HCT116 (cell line): ENCODE measurements at regions not wholly inside any gene's neighbourhood (a gene's known extent, or its start where the extent isn't known, plus 50 kb on each side); places are given as distances from the start of the nearest gene placed in this dataset.
"Not testable (repeated sequence)": the region's sequence is repeated elsewhere in the genome, so short reads cannot be mapped to it uniquely, and the experiment has no call there.

ENCODE experiments used
- ATAC-seq: fragments of 200-7000 bp; cut with Tn5 transposase; 2 replicates; pipeline ENCODE4 v1.9.1; 2020; ENCODE audit warnings: mild to moderate bottlenecking, moderate library complexity
- BruUV-seq: library from RNA; stranded (reverse); fragments of 400-500 nt; replicated peaks from 2 replicates; lab custom pipeline; 2021; lab: Mats Ljungman, UMichigan
- CTCF ChIA-PET: fragments of 300-600 bp; sonication (Branson Sonifier 250); formaldehyde crosslinking; loops from one replicate; lab custom pipeline; 2021; ENCODE audit warnings: antibody characterized with exemption; lab: Charles Lee
- POLR2A ChIA-PET: fragments of 300-600, 350-600 bp; sonication (Branson Sonifier 250); formaldehyde crosslinking; loops from one replicate; lab custom pipeline; 2021; ENCODE audit warnings: antibody characterized with exemption; lab: Charles Lee
- RAD21 ChIA-PET, 2 experiments: fragments of 300-600 bp; sonication (Branson Sonifier 250); formaldehyde crosslinking; loops; one replicate each; lab custom pipeline; 2023; ENCODE audit warnings: low total read pairs in 2 of 2; ENCODE audit not compliant: uncharacterized antibody in 2 of 2, unreplicated experiment in 2 of 2, low non-redundant PET in 1 of 2; lab: Charles Lee
- DNase-seq: peaks from one replicate; pipeline ENCODE4 v3.0.0-alpha.2; 2010; ENCODE audit warnings: low read depth, low spot score
- H2AFZ ChIP-seq: fragments of 200-600 bp; shearing (Covaris generic), sonication (generic); 2 replicates; pipeline ENCODE4 v1.6.1; 2017; ENCODE audit warnings: low read depth, mixed run types, mixed read lengths, antibody characterized with exemption, low read length; ENCODE audit not compliant: poor library complexity, severe bottlenecking
- H3K27ac ChIP-seq: 2 replicates; pipeline ENCODE4 v1.5.1; 2012; ENCODE audit warnings: low read depth, low read length
- H3K27me3 ChIP-seq: fragments of 200-600 bp; sonication (generic); 2 replicates; pipeline ENCODE4 v1.6.1; 2016; ENCODE audit warnings: mixed run types, low read length, mixed read lengths; ENCODE audit not compliant: insufficient read depth
- H3K36me3 ChIP-seq, 2 experiments: fragments of 200-500 bp in 1 of 2; fragments of 200-600 bp in 1 of 2; sonication (Bioruptor generic) in 1 of 2; sonication (generic) in 1 of 2; 2 replicates each; pipeline versions ENCODE4 v1.5.1 to v1.6.1; 2014 to 2016; ENCODE audit warnings: low read length in 2 of 2, inconsistent platforms in 1 of 2, mixed read lengths in 1 of 2, mixed run types in 1 of 2; ENCODE audit not compliant: insufficient read depth in 2 of 2, control insufficient read depth in 1 of 2
- H3K4me1 ChIP-seq, 2 experiments: fragments of 200-600 bp in 1 of 2; sonication (generic) in 1 of 2; 2 replicates each; pipeline versions ENCODE4 v1.5.1 to v1.6.1; 2012 to 2017; ENCODE audit warnings: low read length in 2 of 2, inconsistent platforms in 1 of 2, mild to moderate bottlenecking in 1 of 2, mixed read lengths in 1 of 2, mixed run types in 1 of 2, moderate library complexity in 1 of 2; ENCODE audit not compliant: insufficient read depth in 2 of 2, control insufficient read depth in 1 of 2
- H3K4me2 ChIP-seq: fragments of 200-600 bp; sonication (generic); 2 replicates; pipeline ENCODE4 v1.6.1; 2017; ENCODE audit warnings: mixed run types, low read length, mixed read lengths
- H3K4me3 ChIP-seq, 2 experiments: fragments of 200-600 bp in 1 of 2; sonication (generic) in 1 of 2; replicated peaks in 1 of 2; 2 replicates each; pipeline ENCODE4 v1.5.1; 2011 to 2016; ENCODE audit warnings: low read length in 2 of 2, control low read depth in 1 of 2, low read depth in 1 of 2, mild to moderate bottlenecking in 1 of 2, mixed read lengths in 1 of 2, mixed run types in 1 of 2
- H3K79me2 ChIP-seq: fragments of 200-600 bp; sonication (generic); 2 replicates; pipeline ENCODE4 v1.6.1; 2017; ENCODE audit warnings: mild to moderate bottlenecking, mixed run types, low read length, moderate library complexity, mixed read lengths; ENCODE audit not compliant: insufficient read depth
- H3K9ac ChIP-seq: fragments of 200-600 bp; sonication (generic); 2 replicates; pipeline ENCODE4 v1.6.1; 2016; ENCODE audit warnings: low read length, mixed read lengths
- H3K9me2 ChIP-seq: fragments of 200-600 bp; sonication (generic), shearing (Covaris generic); 2 replicates; pipeline ENCODE4 v1.6.1; 2017; ENCODE audit warnings: mixed run types, mild to moderate bottlenecking, moderate library complexity; ENCODE audit not compliant: insufficient read depth
- H3K9me3 ChIP-seq, 2 experiments: fragments of 200-500 bp in 1 of 2; fragments of 200-600 bp in 1 of 2; sonication (Bioruptor generic) in 1 of 2; sonication (generic) in 1 of 2; 2 replicates each; pipeline ENCODE4 v1.6.1; 2014 to 2017; ENCODE audit warnings: low read length in 2 of 2, mixed read lengths in 2 of 2, inconsistent platforms in 1 of 2, low read depth in 1 of 2, mild to moderate bottlenecking in 1 of 2, mixed run types in 1 of 2, moderate library complexity in 1 of 2; ENCODE audit not compliant: control insufficient read depth in 1 of 2, insufficient read depth in 1 of 2
- H4K20me1 ChIP-seq: fragments of 200-600 bp; sonication (generic), shearing (Covaris generic); 2 replicates; pipeline ENCODE4 v1.6.1; 2017; ENCODE audit warnings: mixed run types, mild to moderate bottlenecking, moderate library complexity; ENCODE audit not compliant: insufficient read depth
- EGR1 ChIP-seq: IDR thresholded peaks from 2 replicates; pipeline ENCODE4 v1.6.1; 2012; ENCODE audit warnings: low read depth
- EZH2 ChIP-seq: fragments of 200-600 bp; sonication (generic); IDR thresholded peaks from 2 replicates; pipeline ENCODE4 v1.6.1; 2017; ENCODE audit warnings: antibody characterized with exemption, mixed run types
- intact Hi-C: fragments of 100-400 bp; cut with micrococcal nuclease; formaldehyde crosslinking; loops from 2 replicates; pipeline ENCODE4 v1.10.0; 2022
- TF ChIP-seq, protein P1 (sequence below): IDR thresholded peaks from 2 replicates; pipeline ENCODE4 v1.6.1; 2012
- TF ChIP-seq, protein P2 (sequence below), 3 experiments: fragments of 200-600 bp in 1 of 3; sonication (generic) in 1 of 3; IDR thresholded peaks in 2 of 3; conservative IDR thresholded peaks in 1 of 3; 2 replicates each; pipeline ENCODE4 v1.5.1; 2012 to 2017; ENCODE audit warnings: low read depth in 2 of 3, low read length in 2 of 3, antibody characterized with exemption in 1 of 3, borderline replicate concordance in 1 of 3, control low read depth in 1 of 3, mild to moderate bottlenecking in 1 of 3, mixed read lengths in 1 of 3, mixed run types in 1 of 3, moderate library complexity in 1 of 3; ENCODE audit not compliant: insufficient read depth in 1 of 3

DNA sequence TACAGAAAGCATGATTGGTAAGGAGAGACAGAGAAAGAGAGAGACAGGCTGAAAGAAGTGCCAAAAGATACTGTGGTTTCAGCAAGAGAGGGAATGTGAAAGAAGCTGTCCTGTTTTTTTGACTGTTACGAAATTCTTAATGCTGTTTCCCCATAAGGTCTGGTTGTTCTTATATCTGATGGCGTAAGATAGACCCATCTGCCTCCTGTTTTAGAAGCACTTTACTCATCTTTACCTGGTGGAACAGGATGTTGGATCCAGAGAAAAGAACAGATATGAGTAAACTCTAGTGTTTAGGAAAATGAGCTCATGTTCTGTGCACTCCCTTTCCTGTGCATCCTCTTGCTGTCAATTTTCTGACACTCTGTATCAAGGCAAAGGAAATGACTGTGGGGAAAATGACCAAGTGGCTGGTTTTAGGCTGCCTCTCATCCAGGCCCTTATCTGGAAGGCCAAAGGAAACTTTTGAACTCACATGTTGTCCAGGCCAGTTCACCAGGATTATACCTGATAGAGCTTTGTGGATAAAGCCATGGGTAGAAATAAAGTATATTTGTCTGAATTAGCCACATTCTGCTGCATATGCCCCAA, 311.7 kb upstream of the HTR2C start:
- Histone ChIP-seq H3K9me2 (no peaks in the 10 kb centered on the region), H2AFZ (no peak overlapping the region), H4K20me1 (no peaks in the 10 kb centered on the region), H3K9ac (no peak overlapping the region), H3K4me1 (no peaks in the 10 kb centered on the region), H3K4me2 (no peak overlapping the region), H3K79me2 (no peaks in the 10 kb centered on the region), H3K27me3 (no peaks in the 10 kb centered on the region), H3K36me3 (no peaks in the 10 kb centered on the region), H3K4me3 (no peak overlapping the region), H3K9me3 (no peaks in the 10 kb centered on the region), H3K27ac (no peak overlapping the region)
- intact Hi-C loops: no loop called here
- ChIA-PET POLR2A (no interaction called here), RAD21 (no interaction called here), CTCF (no interaction called here)
- no peak for DNase-seq
- no TSS peak for BruUV-seq
- ATAC-seq: no peak
- TF ChIP-seq EZH2: no peak
- TF ChIP-seq, protein P1, sequence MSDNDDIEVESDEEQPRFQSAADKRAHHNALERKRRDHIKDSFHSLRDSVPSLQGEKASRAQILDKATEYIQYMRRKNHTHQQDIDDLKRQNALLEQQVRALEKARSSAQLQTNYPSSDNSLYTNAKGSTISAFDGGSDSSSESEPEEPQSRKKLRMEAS: no peak
- TF ChIP-seq, protein P2, sequence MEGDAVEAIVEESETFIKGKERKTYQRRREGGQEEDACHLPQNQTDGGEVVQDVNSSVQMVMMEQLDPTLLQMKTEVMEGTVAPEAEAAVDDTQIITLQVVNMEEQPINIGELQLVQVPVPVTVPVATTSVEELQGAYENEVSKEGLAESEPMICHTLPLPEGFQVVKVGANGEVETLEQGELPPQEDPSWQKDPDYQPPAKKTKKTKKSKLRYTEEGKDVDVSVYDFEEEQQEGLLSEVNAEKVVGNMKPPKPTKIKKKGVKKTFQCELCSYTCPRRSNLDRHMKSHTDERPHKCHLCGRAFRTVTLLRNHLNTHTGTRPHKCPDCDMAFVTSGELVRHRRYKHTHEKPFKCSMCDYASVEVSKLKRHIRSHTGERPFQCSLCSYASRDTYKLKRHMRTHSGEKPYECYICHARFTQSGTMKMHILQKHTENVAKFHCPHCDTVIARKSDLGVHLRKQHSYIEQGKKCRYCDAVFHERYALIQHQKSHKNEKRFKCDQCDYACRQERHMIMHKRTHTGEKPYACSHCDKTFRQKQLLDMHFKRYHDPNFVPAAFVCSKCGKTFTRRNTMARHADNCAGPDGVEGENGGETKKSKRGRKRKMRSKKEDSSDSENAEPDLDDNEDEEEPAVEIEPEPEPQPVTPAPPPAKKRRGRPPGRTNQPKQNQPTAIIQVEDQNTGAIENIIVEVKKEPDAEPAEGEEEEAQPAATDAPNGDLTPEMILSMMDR (IDR thresholded peaks at IDR 0.05 in 2 of 3, conservative IDR thresholded peaks at IDR 0.05 in 1 of 3; ENCODE audit: borderline replicate concordance in 1 of 3, insufficient read depth in 1 of 3, low read depth in 2 of 3, low read length in 2 of 3): no peak
- no peak for TF ChIP-seq EGR1

- RAD21 ChIA-PET, BruUV-seq, POLR2A ChIA-PET: not testable (repeated sequence)
Measured at GRCh38 chrX:114270371-114270770, 313.5 kb upstream of the HTR2C start.

More at GRCh38 chrX:114270371-114270770, 313.5 kb upstream of the HTR2C start:
- H3K4me2 ChIP-seq, H3K4me1 ChIP-seq, CTCF ChIA-PET, ATAC-seq, H3K9ac ChIP-seq, H3K27me3 ChIP-seq, DNase-seq, H4K20me1 ChIP-seq, H3K9me3 ChIP-seq, H3K4me3 ChIP-seq, H3K27ac ChIP-seq, H3K9me2 ChIP-seq, intact Hi-C loops, H2AFZ ChIP-seq, H3K79me2 ChIP-seq, H3K36me3 ChIP-seq: not testable (repeated sequence)
